ENCODE measurements at regions not wholly inside any gene's neighbourhood (a gene's known extent, or its start where the extent isn't known, plus 50 kb on each side); places are given as distances from the start of the nearest gene placed in this dataset.

DNA sequence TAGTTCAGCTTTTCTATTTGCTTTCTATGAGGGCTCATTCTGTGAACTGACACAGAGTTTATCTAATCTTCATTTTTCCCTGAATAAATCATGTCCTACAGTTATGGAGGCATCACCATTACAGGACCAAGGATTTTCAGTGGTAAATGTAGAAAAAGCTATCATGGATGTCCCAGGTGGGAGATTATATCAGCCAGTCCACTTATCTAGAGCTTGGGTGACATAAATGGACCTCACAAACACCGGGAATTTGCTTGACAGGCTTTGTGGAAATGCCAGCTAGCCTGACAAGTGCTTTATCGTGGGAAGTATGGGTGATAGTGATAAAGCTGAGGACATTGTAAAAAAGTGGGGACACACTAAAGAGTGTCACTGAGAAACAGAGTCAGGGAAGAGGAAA lies 1015.2 kb upstream of the SLIT2 start:
- no peak overlapping the region for H2BK15ac ChIP-seq (ENCODE audit: low read depth, low read length)
- Mint-ChIP-seq H3K27me3 (ENCODE audit: low read depth) (no peaks in the 10 kb centered on the region; the same call in 1 of the 2 replicates), H3K9me3 (no peaks in the 10 kb centered on the region), H3K4me1 (no peaks in the 10 kb centered on the region), H3K36me3 (ENCODE audit: insufficient read depth in 1 of 3, low read depth in 3 of 3) (no peaks in the 10 kb centered on the region), H3K27ac (no peak overlapping the region; a peak in 1 of 7 replicates), H3K4me3 (no peak overlapping the region)
- H3K79me2 ChIP-seq (ENCODE audit: insufficient read depth, low read length) = no peaks in the 10 kb centered on the region
- no peak overlapping the region for H3K23ac ChIP-seq (ENCODE audit: insufficient read length, low read depth, low read length)
- H3T11ph ChIP-seq (ENCODE audit: low read length) = no peak overlapping the region
- H3K56ac ChIP-seq (ENCODE audit: insufficient read length, low read depth, low read length) = no peak overlapping the region
- no peak overlapping the region for H2BK20ac ChIP-seq (ENCODE audit: low read depth, low read length, poor library complexity, severe bottlenecking)
- H3K14ac ChIP-seq (ENCODE audit: insufficient read depth, low read length) = no peak overlapping the region
- no peak for DNase-seq
- H4K20me1 ChIP-seq (ENCODE audit: control insufficient read depth, insufficient read depth, insufficient read length) = no peaks in the 10 kb centered on the region
- H3K27ac ChIP-seq (ENCODE audit: insufficient read length, low read depth, low read length) = no peak overlapping the region
- H3K4me1 ChIP-seq (ENCODE audit: insufficient read depth, low read length) = no peaks in the 10 kb centered on the region
- no peaks in the 10 kb centered on the region for H3K27me3 ChIP-seq (ENCODE audit: insufficient read depth, low read length)
- no peak overlapping the region for H3K9ac ChIP-seq (ENCODE audit: extremely low read depth, insufficient read length, low read length)
- H2AFZ ChIP-seq (ENCODE audit: low read length) = no peak overlapping the region
- no peak overlapping the region for H2BK12ac ChIP-seq (ENCODE audit: insufficient read length, low read depth, low read length)
- H3K9me3 ChIP-seq (ENCODE audit: control insufficient read depth, low read depth, low read length) = no peaks in the 10 kb centered on the region
- TF ChIP-seq, protein P1, sequence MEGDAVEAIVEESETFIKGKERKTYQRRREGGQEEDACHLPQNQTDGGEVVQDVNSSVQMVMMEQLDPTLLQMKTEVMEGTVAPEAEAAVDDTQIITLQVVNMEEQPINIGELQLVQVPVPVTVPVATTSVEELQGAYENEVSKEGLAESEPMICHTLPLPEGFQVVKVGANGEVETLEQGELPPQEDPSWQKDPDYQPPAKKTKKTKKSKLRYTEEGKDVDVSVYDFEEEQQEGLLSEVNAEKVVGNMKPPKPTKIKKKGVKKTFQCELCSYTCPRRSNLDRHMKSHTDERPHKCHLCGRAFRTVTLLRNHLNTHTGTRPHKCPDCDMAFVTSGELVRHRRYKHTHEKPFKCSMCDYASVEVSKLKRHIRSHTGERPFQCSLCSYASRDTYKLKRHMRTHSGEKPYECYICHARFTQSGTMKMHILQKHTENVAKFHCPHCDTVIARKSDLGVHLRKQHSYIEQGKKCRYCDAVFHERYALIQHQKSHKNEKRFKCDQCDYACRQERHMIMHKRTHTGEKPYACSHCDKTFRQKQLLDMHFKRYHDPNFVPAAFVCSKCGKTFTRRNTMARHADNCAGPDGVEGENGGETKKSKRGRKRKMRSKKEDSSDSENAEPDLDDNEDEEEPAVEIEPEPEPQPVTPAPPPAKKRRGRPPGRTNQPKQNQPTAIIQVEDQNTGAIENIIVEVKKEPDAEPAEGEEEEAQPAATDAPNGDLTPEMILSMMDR (conservative IDR thresholded peaks at IDR 0.05) = no peak
- no peak overlapping the region for H4K5ac ChIP-seq (ENCODE audit: insufficient read length, low read depth, low read length)
- no peaks in the 10 kb centered on the region for H3K23me2 ChIP-seq (ENCODE audit: insufficient read length, low read depth, low read length, poor library complexity, severe bottlenecking)
- H3K79me1 ChIP-seq (ENCODE audit: insufficient read depth, low read depth, low read length, poor library complexity, severe bottlenecking) = no peaks in the 10 kb centered on the region
- H4K8ac ChIP-seq (replicated peaks; ENCODE audit: insufficient read length, low read depth, low read length) = no peak overlapping the region
- no peak overlapping the region for H2BK120ac ChIP-seq (ENCODE audit: low read depth, low read length, poor library complexity, severe bottlenecking)
- H3K4me2 ChIP-seq (ENCODE audit: insufficient read depth, insufficient read length, low read length) = no peak overlapping the region
- no peak overlapping the region for H2BK5ac ChIP-seq (ENCODE audit: insufficient read length, low read length)
- no peak overlapping the region for H2AK5ac ChIP-seq (ENCODE audit: insufficient read length, low read length)
- no peak overlapping the region for H3K18ac ChIP-seq (ENCODE audit: insufficient read length, low read depth, low read length)
- H4K91ac ChIP-seq (ENCODE audit: insufficient read length, low read depth, low read length) = no peak overlapping the region
- WGBS (ENCODE audit: extremely low coverage, insufficient read length, low lambda C conversion rate) = no CpG with 5 or more reads among the region's 2 CpGs
- H3K4ac ChIP-seq (ENCODE audit: low read depth, low read length) = no peak overlapping the region
